ENCODE measurements at regions not wholly inside any gene's neighbourhood (a gene's known extent, or its start where the extent isn't known, plus 50 kb on each side); places are given as distances from the start of the nearest gene placed in this dataset.

- Histone ChIP-seq H2BK20ac (ENCODE audit: low read depth, low read length, poor library complexity, severe bottlenecking) (no peak overlapping the region), H3K27me3 (ENCODE audit: insufficient read depth, low read length) (no peaks in the 10 kb centered on the region), H2AK5ac (ENCODE audit: insufficient read length, low read length) (no peak overlapping the region), H2AFZ (ENCODE audit: low read length) (no peak overlapping the region), H3K79me1 (ENCODE audit: insufficient read depth, low read depth, low read length, poor library complexity, severe bottlenecking) (no peaks in the 10 kb centered on the region), H3K14ac (ENCODE audit: insufficient read depth, low read length) (no peak overlapping the region), H3K9ac (ENCODE audit: extremely low read depth, insufficient read length, low read length) (no peak overlapping the region), H3K79me2 (ENCODE audit: insufficient read depth, low read length) (no peaks in the 10 kb centered on the region), H4K5ac (ENCODE audit: insufficient read length, low read depth, low read length) (no peak overlapping the region), H3K18ac (ENCODE audit: insufficient read length, low read depth, low read length) (no peak overlapping the region), H2BK12ac (ENCODE audit: insufficient read length, low read depth, low read length) (no peak overlapping the region), H3K23me2 (ENCODE audit: insufficient read length, low read depth, low read length, poor library complexity, severe bottlenecking) (no peaks in the 10 kb centered on the region), H3K4me2 (ENCODE audit: insufficient read depth, insufficient read length, low read length) (no peak overlapping the region), H2BK15ac (ENCODE audit: low read depth, low read length) (no peak overlapping the region), H3K27ac (ENCODE audit: insufficient read length, low read depth, low read length) (no peak overlapping the region), H2BK120ac (ENCODE audit: low read depth, low read length, poor library complexity, severe bottlenecking) (no peak overlapping the region), H3K56ac (ENCODE audit: insufficient read length, low read depth, low read length) (no peak overlapping the region), H4K20me1 (ENCODE audit: control insufficient read depth, insufficient read depth, insufficient read length) (peaks cover 2% of the 10 kb centered on the region), H3K4me1 (ENCODE audit: insufficient read depth, low read length) (no peaks in the 10 kb centered on the region), H3K23ac (ENCODE audit: insufficient read length, low read depth, low read length) (no peak overlapping the region), H3T11ph (ENCODE audit: low read length) (no peak overlapping the region), H3K9me3 (ENCODE audit: control insufficient read depth, low read depth, low read length) (no peaks in the 10 kb centered on the region), H3K4ac (ENCODE audit: low read depth, low read length) (no peak overlapping the region), H4K91ac (ENCODE audit: insufficient read length, low read depth, low read length) (no peak overlapping the region), H2BK5ac (ENCODE audit: insufficient read length, low read length) (no peak overlapping the region), H4K8ac (replicated peaks; ENCODE audit: insufficient read length, low read depth, low read length) (no peak overlapping the region)
- no peaks in the 10 kb centered on the region for H3K36me3 Mint-ChIP-seq (ENCODE audit: insufficient read depth in 1 of 3, low read depth in 3 of 3)
- peak; percentile 12 for DNase-seq
- H3K4me1 Mint-ChIP-seq: peaks cover 6 to 9% of the 10 kb centered on the region in 2 experiments; a peak in 3 of 4 replicates
- no peak overlapping the region for H3K27ac Mint-ChIP-seq
- no peak overlapping the region for H3K4me3 Mint-ChIP-seq
- WGBS (ENCODE audit: extremely low coverage, insufficient read length, low lambda C conversion rate): no CpG with 5 or more reads among the region's 22 CpGs
- H3K9me3 Mint-ChIP-seq: no peaks in the 10 kb centered on the region
- TF ChIP-seq, protein P1, sequence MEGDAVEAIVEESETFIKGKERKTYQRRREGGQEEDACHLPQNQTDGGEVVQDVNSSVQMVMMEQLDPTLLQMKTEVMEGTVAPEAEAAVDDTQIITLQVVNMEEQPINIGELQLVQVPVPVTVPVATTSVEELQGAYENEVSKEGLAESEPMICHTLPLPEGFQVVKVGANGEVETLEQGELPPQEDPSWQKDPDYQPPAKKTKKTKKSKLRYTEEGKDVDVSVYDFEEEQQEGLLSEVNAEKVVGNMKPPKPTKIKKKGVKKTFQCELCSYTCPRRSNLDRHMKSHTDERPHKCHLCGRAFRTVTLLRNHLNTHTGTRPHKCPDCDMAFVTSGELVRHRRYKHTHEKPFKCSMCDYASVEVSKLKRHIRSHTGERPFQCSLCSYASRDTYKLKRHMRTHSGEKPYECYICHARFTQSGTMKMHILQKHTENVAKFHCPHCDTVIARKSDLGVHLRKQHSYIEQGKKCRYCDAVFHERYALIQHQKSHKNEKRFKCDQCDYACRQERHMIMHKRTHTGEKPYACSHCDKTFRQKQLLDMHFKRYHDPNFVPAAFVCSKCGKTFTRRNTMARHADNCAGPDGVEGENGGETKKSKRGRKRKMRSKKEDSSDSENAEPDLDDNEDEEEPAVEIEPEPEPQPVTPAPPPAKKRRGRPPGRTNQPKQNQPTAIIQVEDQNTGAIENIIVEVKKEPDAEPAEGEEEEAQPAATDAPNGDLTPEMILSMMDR (conservative IDR thresholded peaks at IDR 0.05): no peak
- H3K27me3 Mint-ChIP-seq (ENCODE audit: low read depth): peaks cover 3% of the 10 kb centered on the region; the same call in 1 of the 2 replicates
Observed at GRCh38 chr9:135032868-135033460, 54.5 kb upstream of the OLFM1 start.

All from H9 (cell line).